ENCODE measurements at regions not wholly inside any gene's neighbourhood (a gene's known extent, or its start where the extent isn't known, plus 50 kb on each side); places are given as distances from the start of the nearest gene placed in this dataset.

DNA sequence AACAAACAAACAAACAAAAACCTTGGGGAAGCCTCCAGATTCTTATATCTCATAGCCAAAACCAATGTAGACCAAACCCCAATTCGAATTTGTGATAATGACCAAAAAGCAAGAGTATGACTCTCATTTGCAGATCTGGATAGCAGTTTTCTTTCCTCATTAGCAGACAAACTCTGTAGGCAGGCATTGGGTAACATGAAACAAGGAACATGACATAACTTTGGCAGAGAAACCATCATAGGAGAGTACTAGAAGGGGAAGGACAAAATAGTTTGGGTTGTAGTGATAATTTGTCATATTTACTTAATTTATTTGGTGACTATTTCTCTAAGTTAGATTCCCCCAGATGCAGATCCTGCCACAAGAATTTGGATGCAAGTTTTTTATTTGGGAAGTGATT lies 187.8 kb downstream of the MID1IP1 start:
- H3K9ac ChIP-seq (ENCODE audit: low read depth in 1 of 2, low read length in 2 of 2): no peak overlapping the region
- H3K27ac ChIP-seq (ENCODE audit: low read depth in 1 of 2, low read length in 2 of 2): no peak overlapping the region
- WGBS: 76% methylated on average over 1 of the region's 1 CpG
- H3K4me1 ChIP-seq (ENCODE audit: control insufficient read depth in 4 of 4, insufficient read depth in 4 of 4, low read length in 3 of 4): peaks cover 0 to 2% (median under 1%) of the 10 kb centered on the region in 4 donors
- no peak for DNase-seq (ENCODE audit: low spot score)
- H3K4me3 ChIP-seq (ENCODE audit: low read depth in 1 of 3, low read length in 3 of 3): no peak overlapping the region
- H3K27me3 ChIP-seq (ENCODE audit: control insufficient read depth in 4 of 4, insufficient read depth in 4 of 4, low read length in 3 of 4): peaks cover 0 to under 1% (median 0%) of the 10 kb centered on the region in 4 donors
- TF ChIP-seq FOXA1 (IDR thresholded peaks at IDR 0.05) (no peak), RXRA (IDR thresholded peaks at IDR 0.05) (no peak), SP1 (IDR thresholded peaks at IDR 0.05) (no peak), HNF4G (IDR thresholded peaks at IDR 0.05) (no peak), CTCF (IDR thresholded peaks at IDR 0.05; ENCODE audit: low read depth, low read length, missing input control) (no peak), JUND (IDR thresholded peaks at IDR 0.05) (no peak), RAD21 (IDR thresholded peaks at IDR 0.05) (no peak), EGR1 (IDR thresholded peaks at IDR 0.05; ENCODE audit: low read depth in 2 of 2) (no peak), ZBTB33 (IDR thresholded peaks at IDR 0.05) (no peak), FOXA2 (IDR thresholded peaks at IDR 0.05) (no peak), NR2F2 (IDR thresholded peaks at IDR 0.05) (no peak), YY1 (IDR thresholded peaks at IDR 0.05) (no peak), GABPA (IDR thresholded peaks at IDR 0.05 in 1 of 2, conservative IDR thresholded peaks at IDR 0.05 in 1 of 2) (no peak), REST (IDR thresholded peaks at IDR 0.05) (no peak), MAX (IDR thresholded peaks at IDR 0.05) (no peak), HNF4A (conservative IDR thresholded peaks at IDR 0.05) (no peak), TAF1 (conservative IDR thresholded peaks at IDR 0.05) (no peak)
- TF ChIP-seq, protein P1, sequence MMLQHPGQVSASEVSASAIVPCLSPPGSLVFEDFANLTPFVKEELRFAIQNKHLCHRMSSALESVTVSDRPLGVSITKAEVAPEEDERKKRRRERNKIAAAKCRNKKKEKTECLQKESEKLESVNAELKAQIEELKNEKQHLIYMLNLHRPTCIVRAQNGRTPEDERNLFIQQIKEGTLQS (IDR thresholded peaks at IDR 0.05): no peak
- no peaks in the 10 kb centered on the region for H3K36me3 ChIP-seq (ENCODE audit: control insufficient read depth in 4 of 4, insufficient read depth in 3 of 4, low read depth in 1 of 4, low read length in 3 of 4)
- no peaks in the 10 kb centered on the region for H3K9me3 ChIP-seq (ENCODE audit: control insufficient read depth in 4 of 4, low read length in 3 of 4)
